Lower leg skin (tissue), 4 donors: ENCODE measurements at regions not wholly inside any gene's neighbourhood (a gene's known extent, or its start where the extent isn't known, plus 50 kb on each side); places are given as distances from the start of the nearest gene placed in this dataset.

Source experiments
- DNase-seq, 2 donors: peaks; one replicate each; pipeline ENCODE4 v3.0.0-alpha.2; 2019; ENCODE audit warnings: low spot score in 2 of 2
- H3K4me3 ChIP-seq: fragments of 200-600 bp; sonication (generic); 2 replicates; pipeline ENCODE4 v1.5.1; 2017; ENCODE audit warnings: mild to moderate bottlenecking, low read depth; ENCODE audit not compliant: poor library complexity, severe bottlenecking
- CTCF ChIP-seq, 3 donors: fragments of 450-650 bp; IDR thresholded peaks; one replicate each; pipeline ENCODE4 v1.5.1; 2016; ENCODE audit warnings: antibody characterized with exemption in 3 of 3, mild to moderate bottlenecking in 3 of 3, moderate library complexity in 2 of 3
- POLR2A ChIP-seq, 2 donors: fragments of 450-650 bp; IDR thresholded peaks; one replicate each; pipeline ENCODE4 v1.6.1; 2016 to 2017; ENCODE audit warnings: antibody characterized with exemption in 2 of 2, mild to moderate bottlenecking in 1 of 2, moderate library complexity in 1 of 2
- WGBS, 2 donors: methylation state at CpG; one replicate each; pipeline ENCODE4 v1.1.5; 2018; 5-methylcytosine and 5-hydroxymethylcytosine counted together
- intact Hi-C: fragments of 100-400 bp; cut with DNase I; formaldehyde crosslinking; loops from one replicate; pipeline ENCODE4 v1.15.0; 2023; ENCODE audit warnings: low total_unique reads
- microRNA counts, 2 donors: library from miRNA; unstranded; fragments of <30 nt; microRNA quantifications; one replicate each; lab custom pipeline; 2016
- microRNA-seq, 2 donors: library from miRNA; unstranded; fragments of <30 nt; microRNA quantifications; one replicate each; pipeline ENCODE4, GENCODE V29; 2016; ENCODE audit warnings: borderline replicate concordance in 2 of 2, borderline number of aligned reads in 1 of 2

DNA sequence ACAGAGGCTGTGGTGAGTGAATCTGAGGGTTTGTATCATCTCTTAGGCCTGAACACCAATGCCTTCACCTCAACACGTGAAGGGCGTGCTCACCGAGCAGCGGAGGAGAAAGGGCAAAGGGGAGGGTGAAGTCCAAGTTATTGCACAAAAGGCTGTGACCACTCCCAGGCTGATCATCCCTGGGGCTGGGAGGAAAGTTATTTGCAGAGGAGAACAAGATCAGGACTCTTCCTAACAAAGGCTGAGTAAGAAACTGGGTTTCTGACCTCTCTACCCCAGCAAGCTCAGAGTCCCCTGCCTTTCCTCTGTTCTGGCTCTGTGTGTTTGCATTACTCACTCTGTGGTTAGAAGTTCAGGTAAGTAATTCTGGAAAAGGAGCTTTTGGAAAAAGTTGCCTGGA lies 366.3 kb upstream of the CXorf51A start:
- 75 to 85% methylated on average over 4 of the region's 4 CpGs for WGBS, 2 donors
- no peak for TF ChIP-seq POLR2A (IDR thresholded peaks at IDR 0.05)
- intact Hi-C loops = no loop called here
- H3K4me3 ChIP-seq = no peak overlapping the region
- DNase-seq = no peak

- no peak overlapping the region for H3K4me3 ChIP-seq
- TF ChIP-seq CTCF (IDR thresholded peaks at IDR 0.05) = no peak
- TF ChIP-seq POLR2A (IDR thresholded peaks at IDR 0.05) = no peak
- intact Hi-C loops = no loop called here
- 78 to 89% methylated on average over 2 of the region's 2 CpGs for WGBS, 2 donors
- DNase-seq = no peak
Observed at GRCh38 chrX:147179625-147180024, 365.1 kb upstream of the CXorf51A start.

DNA sequence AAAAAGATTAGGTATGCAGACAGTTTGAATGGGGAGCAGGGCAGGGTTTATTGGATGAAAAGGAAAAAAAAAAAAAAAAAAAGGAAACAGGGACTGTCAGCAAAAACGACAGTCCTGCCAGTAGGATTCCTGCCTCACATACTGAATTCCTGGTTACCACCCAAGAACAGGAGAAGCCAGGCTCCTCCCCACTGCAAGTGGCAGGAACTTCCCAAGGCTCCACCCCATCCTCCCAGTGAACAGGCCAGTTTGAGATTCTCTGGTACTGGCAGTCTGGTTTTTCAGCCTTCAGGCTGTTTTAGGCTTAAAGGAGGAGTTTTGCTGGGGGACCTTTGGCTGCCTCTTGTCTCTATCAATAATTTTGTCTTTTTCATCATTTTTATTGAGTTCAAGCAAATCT lies 360.0 kb upstream of the CXorf51A start:
- TF ChIP-seq CTCF (IDR thresholded peaks at IDR 0.05) = no peak
- no peak for TF ChIP-seq POLR2A (IDR thresholded peaks at IDR 0.05)
- intact Hi-C loops = no loop called here
- WGBS, 2 donors = 11 to 20% methylated on average over 1 of the region's 1 CpG
- DNase-seq = no peak
- H3K4me3 ChIP-seq = no peak overlapping the region

DNA sequence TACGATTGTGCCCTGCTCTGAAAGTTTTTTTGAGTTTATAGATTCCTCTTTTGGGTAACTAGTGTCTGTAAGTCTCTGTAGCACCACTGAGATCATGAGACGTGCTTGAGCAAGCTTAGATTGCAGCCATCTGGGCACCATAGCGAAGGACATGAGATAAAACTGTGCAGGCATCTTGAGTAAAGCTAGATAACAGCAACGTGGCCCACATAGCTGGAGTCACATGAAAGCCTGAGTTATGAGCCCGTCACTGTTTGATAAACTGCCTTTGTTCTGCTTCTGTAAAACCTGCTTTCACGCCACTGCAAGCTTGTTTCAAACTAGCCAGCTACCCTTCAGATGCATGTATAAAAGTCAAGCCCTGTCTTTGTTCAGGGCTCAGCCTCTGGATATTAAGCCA lies 359.1 kb upstream of the CXorf51A start:
- H3K4me3 ChIP-seq = no peak overlapping the region
- peak in 1 of 2 donors; percentile 37 for DNase-seq
- TF ChIP-seq POLR2A (IDR thresholded peaks at IDR 0.05) = no peak
- no peak for TF ChIP-seq CTCF (IDR thresholded peaks at IDR 0.05)
- intact Hi-C loops = no loop called here
- 34 to 58% methylated on average over 6 of the region's 6 CpGs for WGBS, 2 donors

DNA sequence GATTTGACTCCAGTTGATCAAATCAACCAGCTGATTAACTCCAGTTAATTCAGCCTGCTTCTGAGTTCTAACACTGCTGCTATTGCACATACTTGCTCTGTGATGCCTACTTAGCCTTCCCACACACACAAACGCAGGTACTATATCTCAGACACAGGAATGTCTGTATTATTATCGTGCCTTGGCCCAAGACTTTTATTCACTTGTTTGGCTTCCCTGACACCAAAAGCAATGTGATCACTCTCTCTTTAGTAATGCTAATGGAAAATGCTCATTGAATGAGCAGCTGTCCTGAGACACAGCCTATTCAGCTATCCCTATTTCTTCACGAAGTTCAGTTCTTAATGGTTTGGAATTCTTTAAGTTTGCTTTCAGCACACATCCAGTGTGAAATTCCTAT lies 356.4 kb upstream of the CXorf51A start:
- TF ChIP-seq POLR2A (IDR thresholded peaks at IDR 0.05) (no peak), CTCF (IDR thresholded peaks at IDR 0.05) (no peak)
- intact Hi-C loops = no loop called here
- WGBS, 2 donors = 62 to 70% methylated on average over 3 of the region's 3 CpGs

More for the DNA sequence above, 356.4 kb upstream of the CXorf51A start:
- no peak overlapping the region for H3K4me3 ChIP-seq
- DNase-seq = no peak

MicroRNAs encoded in the stretch of these regions (microRNA counts, 767-probe panel; counts per million panel counts)
- microRNA hsa-miR-513a-3p (lab: Ali Mortazavi, UCI) (0 to 358 counts per million in 2 donors), microRNA hsa-miR-513a-5p (lab: Ali Mortazavi, UCI) (0 to 358 counts per million in 2 donors), microRNA hsa-miR-513b (lab: Ali Mortazavi, UCI) (0 to 358 counts per million in 2 donors), microRNA hsa-miR-513c-5p (lab: Ali Mortazavi, UCI) (0 to 358 counts per million in 2 donors)

Small RNAs in the stretch of these regions (microRNA-seq; reads per million reads assigned to microRNA genes)
- gene MIR513A1 (0 reads per million in 2 donors), gene MIR513A2 (0 reads per million in 2 donors), gene MIR513B (14.2 to 29.9 reads per million in 2 donors), gene MIR513C (15.3 to 26.5 reads per million in 2 donors)
